Ovary (tissue), 3 donors: ENCODE measurements at regions not wholly inside any gene's neighbourhood (a gene's known extent, or its start where the extent isn't known, plus 50 kb on each side); places are given as distances from the start of the nearest gene placed in this dataset.

Experiments
- CTCF ChIP-seq, 3 donors: fragments of 450-650 bp in 2 of 3; fragments of 200-600 bp in 1 of 3; IDR thresholded peaks; one replicate each; pipeline versions ENCODE4 v1.5.1 to v1.8.0; 2016 to 2022; ENCODE audit warnings: antibody characterized with exemption in 3 of 3, mild to moderate bottlenecking in 1 of 3
- EP300 ChIP-seq: sonication (generic); formaldehyde crosslinking; IDR thresholded peaks from one replicate; pipeline ENCODE4 v1.6.1; 2017; ENCODE audit warnings: antibody characterized with exemption
- POLR2A ChIP-seq: fragments of 450-650 bp; IDR thresholded peaks from one replicate; pipeline ENCODE4 v1.6.1; 2017; ENCODE audit warnings: antibody characterized with exemption, mild to moderate bottlenecking, moderate library complexity
- donor health status: DM: no; HTN: no; CAD: no.

- TF ChIP-seq CTCF (IDR thresholded peaks at IDR 0.05) (no peak), POLR2A (no peak), EP300 (no peak)
Measured at GRCh38 chr10:89926736-89927135, 225.3 kb downstream of the KIF20B start.
